Adrenal gland (tissue), 5 donors: ENCODE measurements at regions not wholly inside any gene's neighbourhood (a gene's known extent, or its start where the extent isn't known, plus 50 kb on each side); places are given as distances from the start of the nearest gene placed in this dataset.

Experiments used
- CTCF ChIP-seq, 6 experiments: fragments of 450-650 bp in 4 of 6; fragments of 200-600 bp in 2 of 6; sonication (generic) in 1 of 6; IDR thresholded peaks; 1 replicate in 5 of 6; 2 replicates in 1 of 6; pipeline versions ENCODE4 v1.5.1 to v1.8.0; 2016 to 2021; ENCODE audit warnings: antibody characterized with exemption in 6 of 6, mild to moderate bottlenecking in 2 of 6, moderate library complexity in 1 of 6
- POLR2A ChIP-seq, 2 donors: fragments of 450-650 bp; IDR thresholded peaks; one replicate each; pipeline ENCODE4 v1.6.1; 2017; ENCODE audit warnings: antibody characterized with exemption in 2 of 2, mild to moderate bottlenecking in 2 of 2, moderate library complexity in 1 of 2
- donor health status: DM: no; HTN: no; CAD: no.

GRCh38 chr4:175999944-176000343 is 65.7 kb upstream of the WDR17 start:
- TF ChIP-seq CTCF (IDR thresholded peaks at IDR 0.05) (no peak), POLR2A (IDR thresholded peaks at IDR 0.05) (no peak)
